Limb (tissue), 2 donors: ENCODE measurements at regions not wholly inside any gene's neighbourhood (a gene's known extent, or its start where the extent isn't known, plus 50 kb on each side); places are given as distances from the start of the nearest gene placed in this dataset.

Experiments used
- DNase-seq, 2 donors: peaks; one replicate each; pipeline ENCODE4 v3.0.0-alpha.2; 2016; ENCODE audit errors: extremely low spot score in 2 of 2

GRCh38 chr1:199687321-199687720 is 340.2 kb upstream of the NR5A2 start:
- no peak for DNase-seq

GRCh38 chr1:199688133-199688676 is 339.3 kb upstream of the NR5A2 start:
- DNase-seq: no peak

- DNase-seq: no peak
These were observed 338.7 kb upstream of the NR5A2 start for GRCh38 chr1:199688774-199689173.

GRCh38 chr1:199690496-199690895 is 337.0 kb upstream of the NR5A2 start:
- DNase-seq: no peak

- no peak for DNase-seq
These were observed 336.0 kb upstream of the NR5A2 start for GRCh38 chr1:199691540-199691939.

GRCh38 chr1:199693724-199694123 is 333.8 kb upstream of the NR5A2 start:
- DNase-seq: no peak

- no peak for DNase-seq
These were observed 331.3 kb upstream of the NR5A2 start for GRCh38 chr1:199696225-199696624.

- DNase-seq: no peak
These were observed 329.3 kb upstream of the NR5A2 start for GRCh38 chr1:199698222-199698621.

- DNase-seq: no peak
These were observed 327.0 kb upstream of the NR5A2 start for GRCh38 chr1:199700551-199700950.

GRCh38 chr1:199701726-199702125 is 325.8 kb upstream of the NR5A2 start:
- no peak for DNase-seq

- DNase-seq: no peak
These were observed 323.3 kb upstream of the NR5A2 start for GRCh38 chr1:199704231-199704630.

- DNase-seq: no peak
These were observed 321.7 kb upstream of the NR5A2 start for GRCh38 chr1:199705825-199706224.

GRCh38 chr1:199706826-199707606 is 320.5 kb upstream of the NR5A2 start:
- no peak for DNase-seq

- DNase-seq: no peak
These were observed 316.5 kb upstream of the NR5A2 start for GRCh38 chr1:199710974-199711373.

- DNase-seq: no peak
These were observed 310.8 kb upstream of the NR5A2 start for GRCh38 chr1:199716729-199717128.

GRCh38 chr1:199719156-199719842 is 308.2 kb upstream of the NR5A2 start:
- no peak for DNase-seq

GRCh38 chr1:199720496-199720895 is 307.0 kb upstream of the NR5A2 start:
- no peak for DNase-seq

- DNase-seq: no peak
These were observed 306.5 kb upstream of the NR5A2 start for GRCh38 chr1:199721001-199721400.

GRCh38 chr1:199723250-199723956 is 304.1 kb upstream of the NR5A2 start:
- no peak for DNase-seq

- no peak for DNase-seq
These were observed 303.5 kb upstream of the NR5A2 start for GRCh38 chr1:199724049-199724448.

GRCh38 chr1:199725002-199725565 is 302.4 kb upstream of the NR5A2 start:
- no peak for DNase-seq

GRCh38 chr1:199727682-199728081 is 299.8 kb upstream of the NR5A2 start:
- no peak for DNase-seq
